HEK293 (cell line): ENCODE measurements at regions not wholly inside any gene's neighbourhood (a gene's known extent, or its start where the extent isn't known, plus 50 kb on each side); places are given as distances from the start of the nearest gene placed in this dataset.

Experiments
- ATF2 ChIP-seq: fragments of 450-650 bp; formaldehyde crosslinking; IDR thresholded peaks from 2 replicates; pipeline ENCODE4 v1.5.1; 2016; ENCODE audit warnings: missing biosample characterization, missing genetic modification characterization, low read depth
- CTCF ChIP-seq: fragments of 450-650 bp; formaldehyde crosslinking; IDR thresholded peaks from 2 replicates; pipeline ENCODE4 v1.5.1; 2016; ENCODE audit warnings: missing biosample characterization, missing genetic modification characterization
- FEZF1 ChIP-seq: fragments of 450-650 bp; formaldehyde crosslinking; IDR thresholded peaks from 2 replicates; pipeline ENCODE4 v1.5.1; 2016; ENCODE audit warnings: missing biosample characterization, missing genetic modification characterization
- GFI1B ChIP-seq: fragments of 450-650 bp; formaldehyde crosslinking; IDR thresholded peaks from 2 replicates; pipeline ENCODE4 v1.5.1; 2016; ENCODE audit warnings: missing biosample characterization, missing genetic modification characterization
- GLIS1 ChIP-seq: fragments of 450-650 bp; formaldehyde crosslinking; IDR thresholded peaks from 2 replicates; pipeline ENCODE4 v1.5.1; 2016; ENCODE audit warnings: missing biosample characterization, missing genetic modification characterization
- HOXA7 ChIP-seq: sonication (generic); formaldehyde crosslinking; IDR thresholded peaks from 2 replicates; pipeline ENCODE4 v1.8.1; 2022; ENCODE audit warnings: missing genetic modification reagents, borderline replicate concordance
- KLF16 ChIP-seq: fragments of 450-650 bp; formaldehyde crosslinking; IDR thresholded peaks from 2 replicates; pipeline ENCODE4 v1.5.1; 2017; ENCODE audit warnings: missing biosample characterization, missing genetic modification characterization
- KLF9 ChIP-seq: fragments of 450-650 bp; formaldehyde crosslinking; IDR thresholded peaks from 2 replicates; pipeline ENCODE4 v1.5.1; 2016; ENCODE audit warnings: missing biosample characterization, missing genetic modification characterization, low read depth
- MEIS1 ChIP-seq: sonication (generic); formaldehyde crosslinking; IDR thresholded peaks from 2 replicates; pipeline ENCODE4 v1.8.1; 2022; ENCODE audit warnings: missing genetic modification reagents, mild to moderate bottlenecking, borderline replicate concordance
- PRDM2 ChIP-seq: fragments of 450-650 bp; formaldehyde crosslinking; IDR thresholded peaks from 2 replicates; pipeline ENCODE4 v1.5.1; 2016; ENCODE audit warnings: missing biosample characterization, missing genetic modification characterization, borderline replicate concordance
- SP2 ChIP-seq: fragments of 450-650 bp; formaldehyde crosslinking; IDR thresholded peaks from 2 replicates; pipeline ENCODE4 v1.5.1; 2016; ENCODE audit warnings: missing biosample characterization, missing genetic modification characterization
- ZBTB44 ChIP-seq: fragments of 450-650 bp; IDR thresholded peaks from 2 replicates; pipeline ENCODE4 v1.5.1; 2018; ENCODE audit warnings: missing biosample characterization, mild to moderate bottlenecking, missing genetic modification characterization
- ZNF10 ChIP-seq: fragments of 450-650 bp; formaldehyde crosslinking; IDR thresholded peaks from 2 replicates; pipeline ENCODE4 v1.5.1; 2017; ENCODE audit warnings: missing biosample characterization, missing genetic modification characterization
- ZNF169 ChIP-seq: fragments of 450-650 bp; formaldehyde crosslinking; IDR thresholded peaks from 2 replicates; pipeline ENCODE4 v1.5.1; 2016; ENCODE audit warnings: missing biosample characterization, missing genetic modification characterization
- ZNF221 ChIP-seq: fragments of 450-650 bp; formaldehyde crosslinking; IDR thresholded peaks from 2 replicates; pipeline ENCODE4 v1.5.1; 2017; ENCODE audit warnings: missing biosample characterization, missing genetic modification characterization, borderline replicate concordance
- ZNF362 ChIP-seq: fragments of 450-650 bp; formaldehyde crosslinking; IDR thresholded peaks from 2 replicates; pipeline ENCODE4 v1.5.1; 2016; ENCODE audit warnings: missing biosample characterization, missing genetic modification characterization
- ZNF423 ChIP-seq: fragments of 450-650 bp; formaldehyde crosslinking; IDR thresholded peaks from 2 replicates; pipeline ENCODE4 v1.5.1; 2016; ENCODE audit warnings: missing biosample characterization, missing genetic modification characterization
- ZNF513 ChIP-seq: fragments of 450-650 bp; IDR thresholded peaks from 2 replicates; pipeline ENCODE4 v1.5.1; 2018; ENCODE audit warnings: missing biosample characterization, missing genetic modification characterization
- ZNF549 ChIP-seq: fragments of 450-650 bp; IDR thresholded peaks from 2 replicates; pipeline ENCODE4 v1.5.1; 2018; ENCODE audit warnings: missing biosample characterization, missing genetic modification characterization, mild to moderate bottlenecking, inconsistent platforms, moderate library complexity
- ZNF670 ChIP-seq: fragments of 450-650 bp; formaldehyde crosslinking; IDR thresholded peaks from 2 replicates; pipeline ENCODE4 v1.5.1; 2016; ENCODE audit warnings: missing biosample characterization, missing genetic modification characterization, low read depth
- ZNF707 ChIP-seq: fragments of 450-650 bp; formaldehyde crosslinking; IDR thresholded peaks from 2 replicates; pipeline ENCODE4 v1.5.1; 2016; ENCODE audit warnings: missing biosample characterization, missing genetic modification characterization
- ZNF837 ChIP-seq: fragments of 450-650 bp; formaldehyde crosslinking; IDR thresholded peaks from 2 replicates; pipeline ENCODE4 v1.5.1; 2016; ENCODE audit warnings: missing biosample characterization, missing genetic modification characterization
- TF ChIP-seq, protein P1 (sequence below): fragments of 450-650 bp; formaldehyde crosslinking; IDR thresholded peaks from 2 replicates; pipeline ENCODE4; 2016; ENCODE audit warnings: missing biosample characterization, missing genetic modification characterization

- TF ChIP-seq CTCF (tag by site-specific recombination) (no peak), KLF9 (tag by site-specific recombination) (peak; percentile 33; the same call in 1 of the 2 replicates), PRDM2 (tag by site-specific recombination) (no peak), HOXA7 (CRISPR knock-in tag) (no peak), KLF16 (tag by site-specific recombination) (no peak), ZNF362 (tag by site-specific recombination) (0 out of 2 replicates have a peak, but pooled peaks have one; percentile 23), ZNF707 (tag by site-specific recombination) (no peak), ZNF837 (tag by site-specific recombination) (no peak), ATF2 (peak; percentile 69), ZNF549 (tag by site-specific recombination) (peak; percentile 88), ZNF513 (tag by site-specific recombination) (no peak), FEZF1 (tag by site-specific recombination) (peak; percentile 98), ZNF169 (no peak), ZNF221 (tag by site-specific recombination) (no peak), ZNF423 (tag by site-specific recombination) (peak; percentile 35; the same call in 1 of the 2 replicates), MEIS1 (CRISPR knock-in tag) (peak; percentile 45; the same call in 1 of the 2 replicates), ZNF670 (no peak), GLIS1 (peak; percentile 51; the same call in 1 of the 2 replicates), ZNF10 (tag by site-specific recombination) (peak; percentile 71; the same call in 1 of the 2 replicates), ZBTB44 (peak; percentile 87), SP2 (tag by site-specific recombination) (no peak; the same call in 1 of the 2 replicates), GFI1B (tag by site-specific recombination) (peak; percentile 94)
- TF ChIP-seq, protein P1, sequence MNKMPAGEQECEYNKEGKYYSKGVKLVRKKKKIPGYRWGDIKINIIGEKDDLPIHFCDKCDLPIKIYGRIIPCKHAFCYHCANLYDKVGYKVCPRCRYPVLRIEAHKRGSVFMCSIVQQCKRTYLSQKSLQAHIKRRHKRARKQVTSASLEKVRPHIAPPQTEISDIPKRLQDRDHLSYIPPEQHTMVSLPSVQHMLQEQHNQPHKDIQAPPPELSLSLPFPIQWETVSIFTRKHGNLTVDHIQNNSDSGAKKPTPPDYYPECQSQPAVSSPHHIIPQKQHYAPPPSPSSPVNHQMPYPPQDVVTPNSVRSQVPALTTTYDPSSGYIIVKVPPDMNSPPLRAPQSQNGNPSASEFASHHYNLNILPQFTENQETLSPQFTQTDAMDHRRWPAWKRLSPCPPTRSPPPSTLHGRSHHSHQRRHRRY (tag by site-specific recombination): no peak
Observed at GRCh38 chr10:36423821-36424248, 701.6 kb upstream of the ANKRD30A start (continued).
